ENCODE measurements at regions not wholly inside any gene's neighbourhood (a gene's known extent, or its start where the extent isn't known, plus 50 kb on each side); places are given as distances from the start of the nearest gene placed in this dataset.

- no peak for TF ChIP-seq CTCF (IDR thresholded peaks at IDR 0.05)
- intact Hi-C loops (cut with DNase I, micrococcal nuclease) = no loop called here
- ATAC-seq (no peak), DNase-seq (no peak)
- Histone ChIP-seq H3K4me3 (no peak overlapping the region), H3K4me1 (ENCODE audit: low read depth) (no peaks in the 10 kb centered on the region), H3K9me3 (no peaks in the 10 kb centered on the region), H3K36me3 (ENCODE audit: low read depth) (no peaks in the 10 kb centered on the region)
These were observed 1231.3 kb downstream of the EPHA7 start for GRCh38 chr6:92188016-92188415.

GRCh38 chr6:92184933-92185332 lies 1234.4 kb downstream of the EPHA7 start:
- no peak for TF ChIP-seq CTCF (IDR thresholded peaks at IDR 0.05)
- H3K4me3 ChIP-seq = no peak overlapping the region
- H3K36me3 ChIP-seq (ENCODE audit: low read depth) = no peaks in the 10 kb centered on the region
- DNase-seq = no peak
- no peak for ATAC-seq
- H3K4me1 ChIP-seq (ENCODE audit: low read depth) = no peaks in the 10 kb centered on the region
- intact Hi-C loops (cut with DNase I, micrococcal nuclease) = no loop called here
- no peaks in the 10 kb centered on the region for H3K9me3 ChIP-seq

GRCh38 chr6:92181347-92181746 lies 1238.0 kb downstream of the EPHA7 start:
- TF ChIP-seq CTCF (IDR thresholded peaks at IDR 0.05) = no peak
- no peaks in the 10 kb centered on the region for H3K4me1 ChIP-seq (ENCODE audit: low read depth)
- DNase-seq (no peak), ATAC-seq (no peak)
- no peaks in the 10 kb centered on the region for H3K36me3 ChIP-seq (ENCODE audit: low read depth)
- intact Hi-C loops (cut with DNase I, micrococcal nuclease) = no loop called here
- H3K4me3 ChIP-seq = no peak overlapping the region
- no peaks in the 10 kb centered on the region for H3K9me3 ChIP-seq

- DNase-seq (no peak), ATAC-seq (no peak)
- H3K9me3 ChIP-seq = no peaks in the 10 kb centered on the region
- H3K4me3 ChIP-seq = no peak overlapping the region
- H3K36me3 ChIP-seq (ENCODE audit: low read depth) = no peaks in the 10 kb centered on the region
- no peak for TF ChIP-seq CTCF (IDR thresholded peaks at IDR 0.05)
- H3K4me1 ChIP-seq (ENCODE audit: low read depth) = no peaks in the 10 kb centered on the region
- intact Hi-C loops (cut with DNase I, micrococcal nuclease) = no loop called here
These were observed 1239.3 kb downstream of the EPHA7 start for GRCh38 chr6:92180090-92180489.

- DNase-seq (no peak), ATAC-seq (no peak)
- Histone ChIP-seq H3K4me3 (no peak overlapping the region), H3K9me3 (no peaks in the 10 kb centered on the region), H3K36me3 (ENCODE audit: low read depth) (no peaks in the 10 kb centered on the region), H3K4me1 (ENCODE audit: low read depth) (no peaks in the 10 kb centered on the region)
- no peak for TF ChIP-seq CTCF (IDR thresholded peaks at IDR 0.05)
- intact Hi-C loops (cut with DNase I, micrococcal nuclease) = no loop called here
These were observed 1242.7 kb downstream of the EPHA7 start for GRCh38 chr6:92176666-92177065.

- no peaks in the 10 kb centered on the region for H3K4me1 ChIP-seq (ENCODE audit: low read depth)
- peak in 1 of 3 donors; percentile 22 for DNase-seq
- intact Hi-C loops (cut with DNase I, micrococcal nuclease) = no loop called here
- no peak for ATAC-seq
- H3K4me3 ChIP-seq = no peak overlapping the region
- H3K9me3 ChIP-seq = no peaks in the 10 kb centered on the region
- no peak for TF ChIP-seq CTCF (IDR thresholded peaks at IDR 0.05)
- no peaks in the 10 kb centered on the region for H3K36me3 ChIP-seq (ENCODE audit: low read depth)
These were observed 1244.8 kb downstream of the EPHA7 start for GRCh38 chr6:92174398-92175073.
